IMR-90 (cell line): ENCODE measurements at regions not wholly inside any gene's neighbourhood (a gene's known extent, or its start where the extent isn't known, plus 50 kb on each side); places are given as distances from the start of the nearest gene placed in this dataset.

Experiments used
- ATAC-seq: fragments of 200-7000 bp; cut with Tn5 transposase; 2 replicates; pipeline ENCODE4 v1.9.1; 2020; ENCODE audit warnings: low read depth, mild to moderate bottlenecking, moderate library complexity
- BruUV-seq: library from RNA; stranded (reverse); fragments of 400-500 nt; replicated peaks from 2 replicates; lab custom pipeline; 2021; lab: Mats Ljungman, UMichigan
- CTCF ChIA-PET: fragments of 300-600 bp; formaldehyde crosslinking; extraction: SDS; loops from one replicate; lab custom pipeline; 2021; ENCODE audit warnings: antibody characterized with exemption; lab: Yijun Ruan, JAX
- POLR2A ChIA-PET: fragments of 300-600 bp; sonication (Branson Sonifier 250); formaldehyde crosslinking; loops from one replicate; lab custom pipeline; 2022; ENCODE audit warnings: antibody characterized with exemption; ENCODE audit not compliant: unreplicated experiment; lab: Charles Lee
- DNase-seq: peaks from one replicate; pipeline ENCODE4 v3.0.0; 2013
- H2AFZ ChIP-seq: replicated peaks from 2 replicates; pipeline ENCODE3; 2013; ENCODE audit warnings: low read length, mild to moderate bottlenecking; ENCODE audit not compliant: poor library complexity
- H2AK5ac ChIP-seq: 2 replicates; pipeline ENCODE4 v1.6.1; 2013; ENCODE audit warnings: low read depth, low read length, inconsistent platforms
- H2AK9ac ChIP-seq: replicated peaks from 2 replicates; pipeline ENCODE3; 2013; ENCODE audit warnings: mild to moderate bottlenecking, low read depth, low read length, moderate library complexity; ENCODE audit not compliant: poor library complexity
- H2BK120ac ChIP-seq: 2 replicates; pipeline ENCODE4 v1.6.1; 2013; ENCODE audit warnings: low read depth, low read length, inconsistent platforms
- H2BK15ac ChIP-seq: 3 replicates; pipeline ENCODE4 v1.6.1; 2013; ENCODE audit warnings: low read depth, low read length, inconsistent platforms
- H2BK20ac ChIP-seq: 2 replicates; pipeline ENCODE4 v1.6.1; 2013; ENCODE audit warnings: low read depth, mild to moderate bottlenecking, inconsistent platforms, low read length, moderate library complexity
- H2BK5ac ChIP-seq: 2 replicates; pipeline ENCODE4 v1.6.1; 2013; ENCODE audit warnings: mild to moderate bottlenecking, low read depth, low read length, inconsistent platforms; ENCODE audit not compliant: poor library complexity, severe bottlenecking
- H3K14ac ChIP-seq: replicated peaks from 2 replicates; pipeline ENCODE4 v1.6.1; 2013; ENCODE audit warnings: low read depth, low read length, inconsistent platforms
- H3K18ac ChIP-seq: 2 replicates; pipeline ENCODE4 v1.6.1; 2013; ENCODE audit warnings: low read depth, low read length, control low read depth
- H3K23ac ChIP-seq: 2 replicates; pipeline ENCODE4 v1.6.1; 2013; ENCODE audit warnings: low read depth, low read length, inconsistent platforms
- H3K27ac ChIP-seq: 2 replicates; pipeline ENCODE4 v1.5.1; 2013; ENCODE audit warnings: mild to moderate bottlenecking, control low read depth, low read length; ENCODE audit not compliant: insufficient read depth
- H3K27me3 ChIP-seq: 2 replicates; pipeline ENCODE4 v1.6.1; 2013; ENCODE audit warnings: low read length; ENCODE audit not compliant: control insufficient read depth, insufficient read depth
- H3K36me3 ChIP-seq: 2 replicates; pipeline ENCODE4 v1.6.1; 2013; ENCODE audit warnings: low read length, mixed read lengths; ENCODE audit not compliant: control insufficient read depth, insufficient read depth
- H3K4ac ChIP-seq: 2 replicates; pipeline ENCODE4 v1.6.1; 2013; ENCODE audit warnings: low read depth, low read length, inconsistent platforms
- H3K4me1 ChIP-seq: 2 replicates; pipeline ENCODE4 v1.6.1; 2013; ENCODE audit warnings: low read length, mixed read lengths; ENCODE audit not compliant: control insufficient read depth, insufficient read depth
- H3K4me2 ChIP-seq: 2 replicates; pipeline ENCODE4 v1.6.1; 2013; ENCODE audit warnings: low read depth, mild to moderate bottlenecking, control low read depth, low read length, moderate library complexity
- H3K4me3 ChIP-seq: 2 replicates; pipeline ENCODE4 v1.5.1; 2013; ENCODE audit warnings: low read depth, mild to moderate bottlenecking, control low read depth, low read length, moderate library complexity; ENCODE audit not compliant: insufficient read depth
- H3K56ac ChIP-seq: 2 replicates; pipeline ENCODE4 v1.6.1; 2013; ENCODE audit warnings: low read length, inconsistent platforms; ENCODE audit not compliant: insufficient read depth; ENCODE audit errors: extremely low read depth
- H3K79me1 ChIP-seq, 2 experiments: 2 replicates each; pipeline ENCODE4 v1.6.1; 2013; ENCODE audit warnings: low read length in 2 of 2, inconsistent platforms in 1 of 2, low read depth in 1 of 2
- H3K9ac ChIP-seq: 2 replicates; pipeline ENCODE4 v1.6.1; 2013; ENCODE audit warnings: low read depth, low read length, control low read depth
- H3K9me1 ChIP-seq: 2 replicates; pipeline ENCODE4 v1.6.1; 2013; ENCODE audit warnings: low read length, inconsistent platforms; ENCODE audit not compliant: insufficient read depth
- H3K9me3 ChIP-seq: 2 replicates; pipeline ENCODE4 v1.6.1; 2013; ENCODE audit warnings: low read length; ENCODE audit not compliant: control insufficient read depth, insufficient read depth
- H4K20me1 ChIP-seq: 2 replicates; pipeline ENCODE4 v1.6.1; 2013; ENCODE audit warnings: low read length, inconsistent platforms; ENCODE audit not compliant: insufficient read depth
- H4K5ac ChIP-seq: 2 replicates; pipeline ENCODE4 v1.6.1; 2013; ENCODE audit warnings: mild to moderate bottlenecking, low read depth, low read length, control low read depth
- H4K8ac ChIP-seq, 2 experiments: 2 replicates each; pipeline ENCODE4 v1.6.1; 2013; ENCODE audit warnings: low read depth in 2 of 2, low read length in 2 of 2, control low read depth in 1 of 2, inconsistent platforms in 1 of 2
- H4K91ac ChIP-seq: 2 replicates; pipeline ENCODE4 v1.6.1; 2013; ENCODE audit warnings: low read depth, low read length, inconsistent platforms; ENCODE audit not compliant: insufficient read depth
- BHLHE40 ChIP-seq: fragments of 150-350 bp; IDR thresholded peaks from 2 replicates; pipeline ENCODE4 v1.6.1; 2016; ENCODE audit warnings: mild to moderate bottlenecking, low read depth, low read length
- FOS ChIP-seq: fragments of 150-350 bp; IDR thresholded peaks from 2 replicates; pipeline ENCODE4 v1.6.1; 2016; ENCODE audit warnings: low read depth, low read length
- MAZ ChIP-seq: IDR thresholded peaks from 2 replicates; pipeline ENCODE4 v1.6.1; 2012; ENCODE audit warnings: low read depth, mild to moderate bottlenecking, low read length, improper control_type of control experiment, moderate library complexity, borderline replicate concordance
- MXI1 ChIP-seq: IDR thresholded peaks from 2 replicates; pipeline ENCODE4 v1.6.1; 2012; ENCODE audit warnings: low read depth, mild to moderate bottlenecking, low read length, moderate library complexity, borderline replicate concordance
- NFE2L2 ChIP-seq: fragments of 150-350 bp; IDR thresholded peaks from 2 replicates; pipeline ENCODE4 v1.6.1; 2016; ENCODE audit warnings: low read depth, mild to moderate bottlenecking, low read length
- POLR2A ChIP-seq: IDR thresholded peaks from 2 replicates; pipeline ENCODE4 v1.6.1; 2012; ENCODE audit warnings: mild to moderate bottlenecking, low read depth, low read length
- RAD21 ChIP-seq: IDR thresholded peaks from 2 replicates; pipeline ENCODE4 v1.6.1; 2012; ENCODE audit warnings: low read length, improper control_type of control experiment
- RCOR1 ChIP-seq: IDR thresholded peaks from 2 replicates; pipeline ENCODE4 v1.6.1; 2012; ENCODE audit warnings: mild to moderate bottlenecking, low read length, improper control_type of control experiment; ENCODE audit not compliant: insufficient replicate concordance
- SMC3 ChIP-seq: fragments of 150-350 bp; IDR thresholded peaks from 2 replicates; pipeline ENCODE4 v1.6.1; 2016; ENCODE audit warnings: low read depth, mild to moderate bottlenecking, antibody characterized with exemption, low read length, moderate library complexity
- WGBS, 2 experiments: methylation state at CpG; one replicate each; pipeline versions ENCODE4 v1.1.5 to v1.1.7; 2013; ENCODE audit warnings: missing lambda C conversion rate in 2 of 2; ENCODE audit not compliant: insufficient read length in 1 of 2; ENCODE audit errors: extremely low coverage in 2 of 2; 5-methylcytosine and 5-hydroxymethylcytosine counted together
- dilution Hi-C: fragments of 300-500 bp; cut with HindIII; formaldehyde crosslinking; loops from one replicate; pipeline ENCODE4 v1.14.3; 2018; ENCODE audit warnings: low sequenced_read_pairs; ENCODE audit not compliant: unreplicated experiment
- in situ Hi-C: fragments of 300-500 bp; cut with MboI; formaldehyde crosslinking; loops from 3 replicates; pipeline ENCODE4 v1.14.3; 2019; ENCODE audit warnings: low sequenced_read_pairs, inconsistent platforms, mixed read lengths
- intact Hi-C: fragments of 100-400 bp; cut with micrococcal nuclease; formaldehyde crosslinking; loops from 2 replicates; pipeline ENCODE4 v1.10.0; 2022
- TF ChIP-seq, protein P1 (sequence below): fragments of 150-350 bp; IDR thresholded peaks from 2 replicates; pipeline ENCODE4 v1.6.1; 2016; ENCODE audit warnings: low read depth, mild to moderate bottlenecking, low read length, moderate library complexity, borderline replicate concordance

DNA sequence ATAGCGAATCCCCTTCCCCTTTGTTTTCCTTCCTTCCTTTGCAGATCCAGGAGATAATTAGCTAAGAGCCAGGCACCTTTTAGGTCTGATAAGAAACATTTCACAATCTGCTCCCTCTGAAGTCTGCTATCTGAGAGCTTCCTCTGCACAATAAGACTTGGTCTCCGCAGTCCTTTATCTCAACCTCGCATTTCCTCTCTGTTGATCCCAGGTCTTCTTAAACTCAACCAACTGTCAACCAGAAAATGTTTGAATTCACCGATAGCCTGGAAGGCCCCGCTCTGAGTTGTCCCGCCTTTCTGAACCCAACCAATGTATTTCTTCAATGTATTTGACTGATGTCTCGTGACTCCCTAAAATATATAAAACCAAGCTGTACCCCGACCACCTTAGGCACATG is 78.4 kb upstream of the CTDP1 start:
- no peak overlapping the region for H4K5ac ChIP-seq
- no peak overlapping the region for H2AFZ ChIP-seq
- no peak overlapping the region for H2BK120ac ChIP-seq
- POLR2A ChIA-PET, result no interaction called here
- H3K27ac ChIP-seq, result no peak overlapping the region
- H3K18ac ChIP-seq, result no peak overlapping the region
- no peaks in the 10 kb centered on the region for H3K36me3 ChIP-seq
- no peak overlapping the region for H2AK9ac ChIP-seq
- no TSS peak for BruUV-seq
- H2AK5ac ChIP-seq, result no peak overlapping the region
- no peak overlapping the region for H2BK5ac ChIP-seq
- H2BK15ac ChIP-seq, result no peak overlapping the region
- H3K79me1 ChIP-seq, result no peaks in the 10 kb centered on the region
- TF ChIP-seq MAZ, result no peak
- TF ChIP-seq NFE2L2, result no peak
- TF ChIP-seq RCOR1, result no peak
- no peak for TF ChIP-seq MXI1
- no peak for TF ChIP-seq RAD21
- TF ChIP-seq, protein P1, sequence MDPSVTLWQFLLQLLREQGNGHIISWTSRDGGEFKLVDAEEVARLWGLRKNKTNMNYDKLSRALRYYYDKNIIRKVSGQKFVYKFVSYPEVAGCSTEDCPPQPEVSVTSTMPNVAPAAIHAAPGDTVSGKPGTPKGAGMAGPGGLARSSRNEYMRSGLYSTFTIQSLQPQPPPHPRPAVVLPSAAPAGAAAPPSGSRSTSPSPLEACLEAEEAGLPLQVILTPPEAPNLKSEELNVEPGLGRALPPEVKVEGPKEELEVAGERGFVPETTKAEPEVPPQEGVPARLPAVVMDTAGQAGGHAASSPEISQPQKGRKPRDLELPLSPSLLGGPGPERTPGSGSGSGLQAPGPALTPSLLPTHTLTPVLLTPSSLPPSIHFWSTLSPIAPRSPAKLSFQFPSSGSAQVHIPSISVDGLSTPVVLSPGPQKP, result no peak
- no peak for TF ChIP-seq SMC3
- TF ChIP-seq POLR2A, result no peak
- no peak for TF ChIP-seq BHLHE40
- no peak for TF ChIP-seq FOS
- ATAC-seq (no peak), DNase-seq (no peak)
- H3K4me3 ChIP-seq, result no peak overlapping the region
- WGBS, 2 experiments, result 93% methylated on average over 2 of the region's 8 CpGs; no CpG with 5 or more reads in 1 of the 2 experiments
- no peak overlapping the region for H3K9ac ChIP-seq
- H3K23ac ChIP-seq, result no peak overlapping the region
- H3K56ac ChIP-seq, result no peak overlapping the region
- H3K14ac ChIP-seq, result no peak overlapping the region
- intact Hi-C loops, result no loop called here
- dilution Hi-C loops, result no loop called here
- in situ Hi-C loops, result no loop called here
- no peak overlapping the region for H3K4ac ChIP-seq
- H3K9me1 ChIP-seq, result no peaks in the 10 kb centered on the region
- CTCF ChIA-PET, result interaction anchor here (0.6 kb wide), 1 partner anchor 235 kb away, joined by 4 read pairs; no protein-coding TSS in a partner anchor
- peaks cover 27% of the 10 kb centered on the region for H3K27me3 ChIP-seq
- H3K4me2 ChIP-seq, result no peak overlapping the region
- no peak overlapping the region for H2BK20ac ChIP-seq
- no peak overlapping the region for H4K91ac ChIP-seq
- H3K9me3 ChIP-seq, result no peaks in the 10 kb centered on the region
- H3K4me1 ChIP-seq, result 0 out of 2 replicates have a peak, but pooled peaks cover 2% of the 10 kb centered on the region
- H4K20me1 ChIP-seq, result no peaks in the 10 kb centered on the region
- H4K8ac ChIP-seq, result no peak overlapping the region
